Parathyroid adenoma (tissue), 2 donors: ENCODE measurements at regions not wholly inside any gene's neighbourhood (a gene's known extent, or its start where the extent isn't known, plus 50 kb on each side); places are given as distances from the start of the nearest gene placed in this dataset.
"Not testable (repeated sequence)": the region's sequence is repeated elsewhere in the genome, so short reads cannot be mapped to it uniquely, and the experiment has no call there.

Experiments
- H2AFZ ChIP-seq: fragments of 300-600 bp; sonication (generic); one replicate; pipeline ENCODE4 v1.7.0; 2017; ENCODE audit warnings: antibody characterized with exemption, mild to moderate bottlenecking
- H3K27ac ChIP-seq: fragments of 300-600 bp; sonication (generic); one replicate; pipeline ENCODE4 v1.7.0; 2017
- H3K27me3 ChIP-seq: fragments of 300-600 bp; sonication (generic); one replicate; pipeline ENCODE4 v1.7.0; 2017; ENCODE audit warnings: low read length; ENCODE audit not compliant: control insufficient read depth, insufficient read depth
- H3K36me3 ChIP-seq: fragments of 300-600 bp; sonication (generic); one replicate; pipeline ENCODE4 v1.7.0; 2017; ENCODE audit warnings: low read length; ENCODE audit not compliant: control insufficient read depth, insufficient read depth
- H3K4me1 ChIP-seq: fragments of 300-600 bp; sonication (generic); one replicate; pipeline ENCODE4 v1.7.0; 2017; ENCODE audit warnings: control low read depth
- H3K4me2 ChIP-seq: fragments of 300-600 bp; sonication (generic); one replicate; pipeline ENCODE4 v1.7.0; 2017; ENCODE audit warnings: low read length
- H3K4me3 ChIP-seq: fragments of 300-600 bp; sonication (generic); one replicate; pipeline ENCODE4 v1.7.0; 2017; ENCODE audit warnings: low read depth, low read length
- H3K79me2 ChIP-seq: fragments of 300-600 bp; sonication (generic); one replicate; pipeline ENCODE4 v1.7.0; 2017; ENCODE audit warnings: control low read depth
- H3K9ac ChIP-seq: fragments of 300-600 bp; sonication (generic); one replicate; pipeline ENCODE4 v1.7.0; 2017; ENCODE audit warnings: mild to moderate bottlenecking
- H3K9me3 ChIP-seq: fragments of 300-600 bp; sonication (generic); one replicate; pipeline ENCODE4 v1.7.0; 2017; ENCODE audit warnings: low read length; ENCODE audit not compliant: control insufficient read depth
- TF ChIP-seq, protein P1 (sequence below): fragments of 300-600 bp; sonication (generic); IDR thresholded peaks from one replicate; pipeline ENCODE4 v1.7.0; 2017; ENCODE audit warnings: antibody characterized with exemption, mild to moderate bottlenecking
- donor health status: primary hyperparathyroidism.

DNA sequence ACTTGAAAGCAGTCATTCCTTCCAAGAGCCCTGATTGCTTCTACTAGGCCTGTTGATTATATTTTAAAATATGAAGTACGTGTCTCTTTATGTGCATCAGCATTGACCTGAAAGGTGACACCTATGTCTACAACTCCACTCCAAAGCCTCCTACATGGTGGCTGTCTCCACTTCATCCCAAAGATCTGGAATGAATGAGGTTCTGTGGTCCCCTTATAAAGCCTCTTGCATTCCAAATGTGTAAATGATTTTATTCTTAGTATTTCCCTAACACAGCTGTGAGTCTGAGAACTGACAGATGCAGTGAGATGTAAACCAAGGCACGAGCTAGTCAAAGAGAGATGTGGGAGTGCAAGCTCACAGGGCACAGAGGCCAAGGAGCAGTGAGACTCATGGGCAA, 176.0 kb upstream of the SVIL start:
- peak overlapping the region; percentile 58 for H2AFZ ChIP-seq
- peak overlapping the region; percentile 96 for H3K27ac ChIP-seq
- no peaks in the 10 kb centered on the region for H3K79me2 ChIP-seq
- H3K9me3 ChIP-seq, result no peaks in the 10 kb centered on the region
- H3K36me3 ChIP-seq, result no peaks in the 10 kb centered on the region
- H3K27me3 ChIP-seq, result no peaks in the 10 kb centered on the region
- H3K9ac ChIP-seq, result no peak overlapping the region
- H3K4me3 ChIP-seq, result peak overlapping the region; percentile 6
- TF ChIP-seq, protein P1, sequence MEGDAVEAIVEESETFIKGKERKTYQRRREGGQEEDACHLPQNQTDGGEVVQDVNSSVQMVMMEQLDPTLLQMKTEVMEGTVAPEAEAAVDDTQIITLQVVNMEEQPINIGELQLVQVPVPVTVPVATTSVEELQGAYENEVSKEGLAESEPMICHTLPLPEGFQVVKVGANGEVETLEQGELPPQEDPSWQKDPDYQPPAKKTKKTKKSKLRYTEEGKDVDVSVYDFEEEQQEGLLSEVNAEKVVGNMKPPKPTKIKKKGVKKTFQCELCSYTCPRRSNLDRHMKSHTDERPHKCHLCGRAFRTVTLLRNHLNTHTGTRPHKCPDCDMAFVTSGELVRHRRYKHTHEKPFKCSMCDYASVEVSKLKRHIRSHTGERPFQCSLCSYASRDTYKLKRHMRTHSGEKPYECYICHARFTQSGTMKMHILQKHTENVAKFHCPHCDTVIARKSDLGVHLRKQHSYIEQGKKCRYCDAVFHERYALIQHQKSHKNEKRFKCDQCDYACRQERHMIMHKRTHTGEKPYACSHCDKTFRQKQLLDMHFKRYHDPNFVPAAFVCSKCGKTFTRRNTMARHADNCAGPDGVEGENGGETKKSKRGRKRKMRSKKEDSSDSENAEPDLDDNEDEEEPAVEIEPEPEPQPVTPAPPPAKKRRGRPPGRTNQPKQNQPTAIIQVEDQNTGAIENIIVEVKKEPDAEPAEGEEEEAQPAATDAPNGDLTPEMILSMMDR, result no peak
- H3K4me2 ChIP-seq, result peak overlapping the region; percentile 51
- H3K4me1 ChIP-seq, result peaks cover 54% of the 10 kb centered on the region

DNA sequence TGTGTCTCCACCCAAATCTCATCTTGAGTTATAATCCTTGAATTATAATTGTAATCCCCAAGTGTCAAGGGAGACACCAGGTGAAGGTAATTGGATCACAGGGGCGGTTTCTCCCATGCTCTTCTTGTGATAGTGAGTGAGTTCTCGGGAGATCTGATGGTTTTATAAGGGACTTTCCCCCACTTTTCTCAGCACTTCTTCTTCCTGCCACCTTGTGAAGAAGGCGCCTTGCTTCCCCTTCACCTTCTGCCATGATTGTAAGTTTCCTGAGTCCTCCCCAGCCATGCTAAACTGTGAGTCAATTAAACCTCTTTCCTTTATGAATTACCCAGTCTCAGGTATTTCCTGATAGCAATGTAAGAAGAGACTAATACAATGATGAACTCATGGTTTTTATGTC, 175.5 kb upstream of the SVIL start:
- H2AFZ ChIP-seq, result peak overlapping the region; percentile 58
- H3K4me1 ChIP-seq, result peaks cover 58% of the 10 kb centered on the region
- not testable (repeated sequence) for H3K9ac ChIP-seq, H3K36me3 ChIP-seq, H3K4me3 ChIP-seq, H3K9me3 ChIP-seq, H3K4me2 ChIP-seq, H3K27me3 ChIP-seq, H3K79me2 ChIP-seq
- H3K27ac ChIP-seq, result peak overlapping the region; percentile 96

DNA sequence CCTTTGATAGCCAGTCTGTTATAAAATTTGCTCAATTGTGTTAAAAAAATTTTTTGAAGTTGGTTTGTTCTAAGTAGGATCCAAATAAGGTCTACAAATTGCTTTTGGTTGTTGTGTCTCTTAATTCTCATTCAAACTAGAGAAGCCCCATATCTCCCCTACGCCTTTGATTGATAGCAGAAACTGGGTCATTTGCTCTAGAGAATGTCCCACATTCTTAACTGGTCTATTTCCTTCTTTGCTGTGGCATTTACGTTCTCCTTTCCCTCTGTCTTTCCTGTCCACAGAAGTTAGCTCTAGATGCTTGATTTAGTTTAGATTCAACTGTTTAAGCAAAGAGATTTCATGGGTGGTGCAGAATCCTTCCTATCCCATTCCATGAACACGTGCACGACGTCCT, 174.6 kb upstream of the SVIL start:
- peaks cover 67% of the 10 kb centered on the region for H3K4me1 ChIP-seq
- no peak overlapping the region for H3K9ac ChIP-seq
- no peak overlapping the region for H2AFZ ChIP-seq
- H3K9me3 ChIP-seq, result no peaks in the 10 kb centered on the region
- no peak overlapping the region for H3K4me3 ChIP-seq
- H3K27me3 ChIP-seq, result no peaks in the 10 kb centered on the region
- H3K79me2 ChIP-seq, result no peaks in the 10 kb centered on the region
- peak overlapping the region; percentile 35 for H3K4me2 ChIP-seq
- TF ChIP-seq, protein P1, result no peak
- no peak overlapping the region for H3K27ac ChIP-seq
- H3K36me3 ChIP-seq, result no peaks in the 10 kb centered on the region

DNA sequence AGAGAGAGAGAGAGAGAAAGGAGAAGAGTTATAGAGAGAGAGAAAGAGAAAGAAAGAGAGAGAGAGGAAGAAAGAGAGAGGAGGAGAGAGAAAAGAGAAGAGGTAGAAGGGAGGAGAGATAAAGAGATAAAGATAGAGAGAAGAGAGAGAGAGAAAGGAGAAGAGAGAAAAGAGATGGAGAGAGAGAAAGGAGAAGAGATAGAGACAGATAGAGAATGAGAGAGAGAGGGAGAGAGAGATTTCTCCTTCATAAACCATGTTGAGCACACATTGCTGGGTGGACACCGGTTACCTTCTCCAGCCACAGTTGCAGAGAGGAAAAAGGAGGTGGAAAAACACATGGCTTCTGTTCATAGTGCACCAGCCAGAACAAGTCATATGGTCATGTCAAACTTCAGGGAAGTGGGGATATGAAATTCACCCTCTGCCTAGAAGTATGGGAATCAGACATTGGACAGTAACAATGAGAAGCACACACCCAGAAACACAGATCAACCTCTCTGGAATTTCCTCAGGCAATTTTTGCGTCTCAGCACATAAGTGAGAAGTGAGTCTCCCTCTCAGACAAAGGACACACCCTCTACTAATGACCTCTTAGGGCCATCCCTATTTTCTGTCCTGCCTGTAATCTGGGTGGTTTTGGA, 172.5 kb upstream of the SVIL start:
- Histone ChIP-seq H3K9me3 (no peaks in the 10 kb centered on the region), H3K4me2 (no peak overlapping the region), H3K4me3 (no peak overlapping the region), H3K9ac (no peak overlapping the region), H3K36me3 (no peaks in the 10 kb centered on the region), H2AFZ (no peak overlapping the region), H3K79me2 (no peaks in the 10 kb centered on the region), H3K27ac (no peak overlapping the region), H3K4me1 (peaks cover 73% of the 10 kb centered on the region), H3K27me3 (no peaks in the 10 kb centered on the region)
- TF ChIP-seq, protein P1, result no peak

DNA sequence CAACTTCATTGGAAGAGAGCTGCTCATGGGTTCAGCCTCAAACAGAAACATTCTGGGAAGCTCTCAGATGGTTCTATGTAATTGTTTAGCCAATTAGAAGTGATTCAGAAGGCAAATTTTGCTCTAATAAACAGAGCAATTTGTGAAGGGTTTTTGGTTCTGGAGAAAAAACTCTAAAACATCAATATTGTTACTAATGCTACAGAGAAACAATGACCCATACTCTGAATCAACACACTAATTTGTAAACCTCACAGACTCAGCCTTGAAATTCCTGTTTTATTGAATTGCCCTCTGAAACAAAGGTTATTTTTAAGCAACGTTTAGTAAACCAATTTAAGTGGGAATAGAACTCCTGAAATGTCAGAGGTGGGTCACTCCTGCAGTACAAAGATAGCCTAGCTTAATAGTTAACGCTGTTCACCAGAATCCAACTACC, 171.6 kb upstream of the SVIL start:
- no peaks in the 10 kb centered on the region for H3K9me3 ChIP-seq
- H3K79me2 ChIP-seq, result no peaks in the 10 kb centered on the region
- TF ChIP-seq, protein P1, result no peak
- peaks cover 64% of the 10 kb centered on the region for H3K4me1 ChIP-seq
- H3K27ac ChIP-seq, result no peak overlapping the region
- H2AFZ ChIP-seq, result no peak overlapping the region
- no peaks in the 10 kb centered on the region for H3K27me3 ChIP-seq
- H3K9ac ChIP-seq, result no peak overlapping the region
- H3K4me3 ChIP-seq, result no peak overlapping the region
- no peak overlapping the region for H3K4me2 ChIP-seq
- no peaks in the 10 kb centered on the region for H3K36me3 ChIP-seq
